ENCODE measurements at regions not wholly inside any gene's neighbourhood (a gene's known extent, or its start where the extent isn't known, plus 50 kb on each side); places are given as distances from the start of the nearest gene placed in this dataset.
A peak's percentile ranks its signal among the peaks of the same experiment; 100 is the strongest.
"Not testable (repeated sequence)": the region's sequence is repeated elsewhere in the genome, so short reads cannot be mapped to it uniquely, and the experiment has no call there.

- H3K4me3 ChIP-seq, result not testable (repeated sequence)
Measured at GRCh38 chr3:91348064-91348463, 2240.6 kb downstream of the EPHA3 start.

GRCh38 chr3:91349072-91349471 is 2241.7 kb downstream of the EPHA3 start:
- H3K9ac ChIP-seq (ENCODE audit: insufficient read depth in 1 of 2, low read length in 2 of 2); H3K27ac ChIP-seq (ENCODE audit: low read depth in 1 of 2, low read length in 1 of 2); H3K4me1 ChIP-seq (ENCODE audit: control insufficient read depth in 5 of 5, insufficient read depth in 5 of 5, low read length in 5 of 5); H3K36me3 ChIP-seq (ENCODE audit: control insufficient read depth in 4 of 4, insufficient read depth in 4 of 4, low read length in 4 of 4); DNase-seq; H3K27me3 ChIP-seq (ENCODE audit: control insufficient read depth in 3 of 3, insufficient read depth in 3 of 3, low read length in 2 of 3); H3K4me3 ChIP-seq; ATAC-seq (ENCODE audit: insufficient read depth, low FRiP score): not testable (repeated sequence)
- peaks cover 0 to 11% (median 1%) of the 10 kb centered on the region in 4 donors for H3K9me3 ChIP-seq (ENCODE audit: control insufficient read depth in 4 of 4, insufficient read depth in 3 of 4, low read length in 3 of 4)
- 67 to 81% methylated on average over 1 of the region's 1 CpG for WGBS, 2 donors

More at GRCh38 chr3:91348064-91348463, 2240.6 kb downstream of the EPHA3 start:
- not testable (repeated sequence) for ATAC-seq (ENCODE audit: insufficient read depth, low FRiP score); H3K4me1 ChIP-seq (ENCODE audit: control insufficient read depth in 5 of 5, insufficient read depth in 5 of 5, low read length in 5 of 5); DNase-seq; H3K36me3 ChIP-seq (ENCODE audit: control insufficient read depth in 4 of 4, insufficient read depth in 4 of 4, low read length in 4 of 4); H3K27ac ChIP-seq (ENCODE audit: low read depth in 1 of 2, low read length in 1 of 2); H3K9ac ChIP-seq (ENCODE audit: insufficient read depth in 1 of 2, low read length in 2 of 2); H3K9me3 ChIP-seq (ENCODE audit: control insufficient read depth in 4 of 4, insufficient read depth in 3 of 4, low read length in 3 of 4); H3K27me3 ChIP-seq (ENCODE audit: control insufficient read depth in 3 of 3, insufficient read depth in 3 of 3, low read length in 2 of 3)
- 66 to 75% methylated on average over 2 of the region's 2 CpGs for WGBS, 2 donors

- peak; percentile 49 for ATAC-seq (ENCODE audit: insufficient read depth, low FRiP score)
- H3K9ac ChIP-seq (ENCODE audit: insufficient read depth in 1 of 2, low read length in 2 of 2); DNase-seq; H3K4me3 ChIP-seq; H3K4me1 ChIP-seq (ENCODE audit: control insufficient read depth in 5 of 5, insufficient read depth in 5 of 5, low read length in 5 of 5); H3K36me3 ChIP-seq (ENCODE audit: control insufficient read depth in 4 of 4, insufficient read depth in 4 of 4, low read length in 4 of 4); H3K27me3 ChIP-seq (ENCODE audit: control insufficient read depth in 3 of 3, insufficient read depth in 3 of 3, low read length in 2 of 3); H3K27ac ChIP-seq (ENCODE audit: low read depth in 1 of 2, low read length in 1 of 2): not testable (repeated sequence)
- H3K9me3 ChIP-seq (ENCODE audit: control insufficient read depth in 4 of 4, insufficient read depth in 3 of 4, low read length in 3 of 4), result peaks cover 0 to 15% (median 4%) of the 10 kb centered on the region in 4 donors
Measured at GRCh38 chr3:91352161-91352560, 2244.7 kb downstream of the EPHA3 start.

GRCh38 chr3:91359278-91359677 is 2251.9 kb downstream of the EPHA3 start:
- not testable (repeated sequence) for DNase-seq; H3K27ac ChIP-seq (ENCODE audit: low read depth in 1 of 2, low read length in 1 of 2); H3K27me3 ChIP-seq (ENCODE audit: control insufficient read depth in 3 of 3, insufficient read depth in 3 of 3, low read length in 2 of 3); H3K9me3 ChIP-seq (ENCODE audit: control insufficient read depth in 4 of 4, insufficient read depth in 3 of 4, low read length in 3 of 4); H3K4me3 ChIP-seq; ATAC-seq (ENCODE audit: insufficient read depth, low FRiP score); H3K36me3 ChIP-seq (ENCODE audit: control insufficient read depth in 4 of 4, insufficient read depth in 4 of 4, low read length in 4 of 4); H3K4me1 ChIP-seq (ENCODE audit: control insufficient read depth in 5 of 5, insufficient read depth in 5 of 5, low read length in 5 of 5); H3K9ac ChIP-seq (ENCODE audit: insufficient read depth in 1 of 2, low read length in 2 of 2)

GRCh38 chr3:91383100-91383894 is 2275.9 kb downstream of the EPHA3 start:
- 76 to 79% methylated on average over 5 of the region's 5 CpGs for WGBS, 2 donors
- not testable (repeated sequence) for H3K27ac ChIP-seq (ENCODE audit: low read depth in 1 of 2, low read length in 1 of 2); ATAC-seq (ENCODE audit: insufficient read depth, low FRiP score); H3K27me3 ChIP-seq (ENCODE audit: control insufficient read depth in 3 of 3, insufficient read depth in 3 of 3, low read length in 2 of 3); H3K4me1 ChIP-seq (ENCODE audit: control insufficient read depth in 5 of 5, insufficient read depth in 5 of 5, low read length in 5 of 5); H3K9ac ChIP-seq (ENCODE audit: insufficient read depth in 1 of 2, low read length in 2 of 2); H3K4me3 ChIP-seq; H3K36me3 ChIP-seq (ENCODE audit: control insufficient read depth in 4 of 4, insufficient read depth in 4 of 4, low read length in 4 of 4); H3K9me3 ChIP-seq (ENCODE audit: control insufficient read depth in 4 of 4, insufficient read depth in 3 of 4, low read length in 3 of 4); DNase-seq

GRCh38 chr3:91403938-91404337 is 2296.5 kb downstream of the EPHA3 start:
- 83 to 84% methylated on average over 4 of the region's 4 CpGs for WGBS, 2 donors

GRCh38 chr3:91442063-91442462 is 2334.6 kb downstream of the EPHA3 start:
- DNase-seq; H3K9ac ChIP-seq (ENCODE audit: insufficient read depth in 1 of 2, low read length in 2 of 2); H3K4me3 ChIP-seq; H3K4me1 ChIP-seq (ENCODE audit: control insufficient read depth in 5 of 5, insufficient read depth in 5 of 5, low read length in 5 of 5); ATAC-seq (ENCODE audit: insufficient read depth, low FRiP score); H3K9me3 ChIP-seq (ENCODE audit: control insufficient read depth in 4 of 4, insufficient read depth in 3 of 4, low read length in 3 of 4); H3K27me3 ChIP-seq (ENCODE audit: control insufficient read depth in 3 of 3, insufficient read depth in 3 of 3, low read length in 2 of 3); H3K36me3 ChIP-seq (ENCODE audit: control insufficient read depth in 4 of 4, insufficient read depth in 4 of 4, low read length in 4 of 4); H3K27ac ChIP-seq (ENCODE audit: low read depth in 1 of 2, low read length in 1 of 2): not testable (repeated sequence)

More at GRCh38 chr3:91403938-91404337, 2296.5 kb downstream of the EPHA3 start:
- not testable (repeated sequence) for H3K9me3 ChIP-seq (ENCODE audit: control insufficient read depth in 4 of 4, insufficient read depth in 3 of 4, low read length in 3 of 4); H3K9ac ChIP-seq (ENCODE audit: insufficient read depth in 1 of 2, low read length in 2 of 2); H3K4me3 ChIP-seq; H3K27ac ChIP-seq (ENCODE audit: low read depth in 1 of 2, low read length in 1 of 2); ATAC-seq (ENCODE audit: insufficient read depth, low FRiP score); H3K36me3 ChIP-seq (ENCODE audit: control insufficient read depth in 4 of 4, insufficient read depth in 4 of 4, low read length in 4 of 4); H3K27me3 ChIP-seq (ENCODE audit: control insufficient read depth in 3 of 3, insufficient read depth in 3 of 3, low read length in 2 of 3); H3K4me1 ChIP-seq (ENCODE audit: control insufficient read depth in 5 of 5, insufficient read depth in 5 of 5, low read length in 5 of 5); DNase-seq

- H3K4me1 ChIP-seq (ENCODE audit: control insufficient read depth in 5 of 5, insufficient read depth in 5 of 5, low read length in 5 of 5); H3K9me3 ChIP-seq (ENCODE audit: control insufficient read depth in 4 of 4, insufficient read depth in 3 of 4, low read length in 3 of 4); H3K36me3 ChIP-seq (ENCODE audit: control insufficient read depth in 4 of 4, insufficient read depth in 4 of 4, low read length in 4 of 4); H3K27me3 ChIP-seq (ENCODE audit: control insufficient read depth in 3 of 3, insufficient read depth in 3 of 3, low read length in 2 of 3); H3K27ac ChIP-seq (ENCODE audit: low read depth in 1 of 2, low read length in 1 of 2); ATAC-seq (ENCODE audit: insufficient read depth, low FRiP score); DNase-seq; H3K4me3 ChIP-seq; H3K9ac ChIP-seq (ENCODE audit: insufficient read depth in 1 of 2, low read length in 2 of 2): not testable (repeated sequence)
- 67 to 69% methylated on average over 4 of the region's 4 CpGs for WGBS, 2 donors
Measured at GRCh38 chr3:91442483-91442882, 2335.1 kb downstream of the EPHA3 start.
